ENCODE measurements at regions not wholly inside any gene's neighbourhood (a gene's known extent, or its start where the extent isn't known, plus 50 kb on each side); places are given as distances from the start of the nearest gene placed in this dataset.

GRCh38 chr2:238986491-238987351, 138.8 kb downstream of the TWIST2 start:
- TF ChIP-seq CTCF (conservative IDR thresholded peaks at IDR 0.05; ENCODE audit: low read depth, low read length) = no peak
- TF ChIP-seq SMC3 (IDR thresholded peaks at IDR 0.05; ENCODE audit: low read depth, low read length) = no peak
- no peak for TF ChIP-seq POLR2A (IDR thresholded peaks at IDR 0.05; ENCODE audit: low read depth, low read length)
- no peak for TF ChIP-seq RCOR1 (IDR thresholded peaks at IDR 0.05; ENCODE audit: insufficient replicate concordance, low read length)
- no peak for TF ChIP-seq FOS (IDR thresholded peaks at IDR 0.05; ENCODE audit: low read depth, low read length)
- no peak for TF ChIP-seq MXI1 (IDR thresholded peaks at IDR 0.05; ENCODE audit: borderline replicate concordance, low read depth, low read length)
- no peak for TF ChIP-seq CEBPB (IDR thresholded peaks at IDR 0.05; ENCODE audit: low read depth, low read length)
- TF ChIP-seq MAZ (IDR thresholded peaks at IDR 0.05; ENCODE audit: borderline replicate concordance, low read depth, low read length) = no peak
- no peak for TF ChIP-seq MAFK (IDR thresholded peaks at IDR 0.05; ENCODE audit: low read depth, low read length)
- TF ChIP-seq ELK1 (IDR thresholded peaks at IDR 0.05; ENCODE audit: borderline replicate concordance, low read depth, low read length) = no peak
- TF ChIP-seq RAD21 (IDR thresholded peaks at IDR 0.05; ENCODE audit: low read length) = no peak
